HG03378 (cell line): ENCODE measurements at regions not wholly inside any gene's neighbourhood (a gene's known extent, or its start where the extent isn't known, plus 50 kb on each side); places are given as distances from the start of the nearest gene placed in this dataset.
"Not testable (repeated sequence)": the region's sequence is repeated elsewhere in the genome, so short reads cannot be mapped to it uniquely, and the experiment has no call there.

ENCODE experiments used
- ATAC-seq: cut with Tn5 transposase; IDR thresholded peaks from one replicate; pipeline ENCODE4 v1.9.1; 2021; ENCODE audit warnings: mild to moderate bottlenecking, moderate library complexity; ENCODE audit not compliant: unreplicated experiment

- ATAC-seq: not testable (repeated sequence)
Observed at GRCh38 chr9:95680306-95680705, 163.5 kb upstream of the PTCH1 start.

DNA sequence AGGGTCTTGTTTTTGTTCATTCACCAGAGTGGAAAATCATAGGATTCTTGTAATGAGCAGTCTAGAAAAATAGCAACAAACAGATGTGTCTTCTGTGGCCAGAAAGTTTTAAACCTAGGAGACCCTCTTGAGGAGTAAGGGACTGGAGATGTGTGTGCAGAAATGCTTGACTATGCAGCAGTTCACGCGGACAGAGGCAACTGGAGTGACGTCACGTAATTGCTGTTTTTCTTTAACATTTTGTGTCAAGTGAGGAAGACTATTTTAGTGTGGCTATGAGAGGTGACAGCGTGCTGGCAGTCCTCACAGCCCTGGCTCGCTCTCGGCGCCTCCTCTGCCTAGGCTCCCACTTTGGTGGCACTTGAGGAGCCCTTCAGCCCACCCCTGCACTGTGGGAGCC lies 163.1 kb upstream of the PTCH1 start:
- no peak for ATAC-seq

- no peak for ATAC-seq
Observed at GRCh38 chr9:95678759-95679158, 162.0 kb upstream of the PTCH1 start.

DNA sequence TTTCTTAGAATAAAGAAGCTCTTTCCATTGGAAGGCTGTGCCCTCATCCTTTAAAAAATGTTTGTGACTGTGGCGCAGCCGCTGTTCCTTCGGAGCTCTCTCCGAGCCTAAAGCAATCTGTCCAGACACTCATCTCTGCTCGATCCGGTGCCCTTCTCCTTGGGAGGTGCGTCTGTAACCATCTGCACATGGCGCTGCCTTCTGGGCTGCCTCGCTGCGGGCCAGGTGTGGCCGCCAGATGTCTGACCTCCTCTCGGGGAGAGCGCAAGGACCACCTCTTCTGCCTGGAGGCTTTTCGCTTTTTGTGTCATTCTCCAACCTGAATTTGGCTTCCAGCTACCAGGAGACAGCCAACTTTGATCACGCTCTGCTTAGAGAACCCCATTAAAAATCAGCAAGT lies 153.4 kb upstream of the PTCH1 start:
- ATAC-seq: no peak

DNA sequence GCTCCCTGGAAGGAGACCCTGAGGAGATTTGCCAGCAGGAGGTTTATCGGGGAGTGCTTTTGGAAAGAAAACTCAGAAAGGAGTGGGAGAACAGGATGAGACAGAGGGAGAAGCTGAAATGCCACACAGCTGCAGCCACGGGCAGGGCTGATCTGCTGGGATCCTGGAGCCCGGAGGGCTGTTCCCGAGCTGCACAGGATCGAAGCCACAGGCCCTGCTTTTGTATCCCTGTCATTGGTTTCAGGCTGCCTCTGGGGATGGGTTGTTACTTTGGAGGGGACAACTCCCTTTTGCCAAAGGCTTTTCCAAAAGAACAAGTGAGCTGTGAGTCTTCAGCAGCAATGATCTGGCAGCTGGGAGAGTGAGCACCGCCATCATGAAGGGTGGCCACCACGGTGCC lies 152.5 kb upstream of the PTCH1 start:
- no peak for ATAC-seq

- no peak for ATAC-seq
Observed at GRCh38 chr9:95667789-95668188, 151.0 kb upstream of the PTCH1 start.

- ATAC-seq: no peak
Observed at GRCh38 chr9:95666785-95667155, 150.0 kb upstream of the PTCH1 start.

GRCh38 chr9:95666096-95666784 lies 149.5 kb upstream of the PTCH1 start:
- no peak for ATAC-seq

DNA sequence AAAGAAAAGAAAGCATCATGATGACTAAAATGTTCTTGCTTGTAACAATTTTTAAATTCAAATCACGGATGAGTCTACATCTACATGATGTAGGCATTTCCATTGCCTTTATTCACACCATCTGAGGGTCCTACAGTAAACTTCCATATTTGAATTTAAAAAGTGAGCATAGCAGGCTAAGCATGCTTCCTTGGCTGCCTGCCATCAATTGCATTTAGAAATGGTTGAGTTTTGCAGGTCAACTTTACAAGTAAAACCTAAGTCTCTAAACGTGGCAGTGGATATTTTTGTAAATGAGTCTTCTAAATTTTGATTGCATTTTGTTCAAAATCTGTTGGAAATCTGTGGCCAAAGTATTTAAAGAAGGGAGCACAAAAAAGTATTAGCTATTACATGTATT lies 136.5 kb upstream of the PTCH1 start:
- ATAC-seq: no peak

DNA sequence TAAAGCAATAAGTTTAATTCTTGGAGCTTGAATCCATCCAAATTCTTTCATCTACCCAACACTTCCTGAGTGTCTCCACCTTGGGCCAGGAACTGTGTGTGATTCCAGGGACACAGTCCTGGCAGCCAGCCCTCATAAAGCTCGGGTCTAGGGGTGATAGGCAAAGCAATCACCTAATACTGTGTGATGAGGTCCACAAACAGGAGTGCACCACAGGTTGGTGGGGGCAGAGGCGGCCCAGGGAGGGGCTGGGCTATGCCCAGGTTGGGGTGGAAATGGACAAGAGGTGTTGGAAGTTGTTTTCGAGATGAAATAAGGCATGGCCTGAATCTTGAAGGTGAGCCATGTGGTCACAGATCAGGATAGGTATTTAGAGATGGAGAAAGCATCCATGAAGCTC lies 133.9 kb upstream of the PTCH1 start:
- no peak for ATAC-seq

- ATAC-seq: no peak
Observed at GRCh38 chr9:95649801-95650213, 133.0 kb upstream of the PTCH1 start.

- no peak for ATAC-seq
Observed at GRCh38 chr9:95648225-95648624, 131.5 kb upstream of the PTCH1 start.

DNA sequence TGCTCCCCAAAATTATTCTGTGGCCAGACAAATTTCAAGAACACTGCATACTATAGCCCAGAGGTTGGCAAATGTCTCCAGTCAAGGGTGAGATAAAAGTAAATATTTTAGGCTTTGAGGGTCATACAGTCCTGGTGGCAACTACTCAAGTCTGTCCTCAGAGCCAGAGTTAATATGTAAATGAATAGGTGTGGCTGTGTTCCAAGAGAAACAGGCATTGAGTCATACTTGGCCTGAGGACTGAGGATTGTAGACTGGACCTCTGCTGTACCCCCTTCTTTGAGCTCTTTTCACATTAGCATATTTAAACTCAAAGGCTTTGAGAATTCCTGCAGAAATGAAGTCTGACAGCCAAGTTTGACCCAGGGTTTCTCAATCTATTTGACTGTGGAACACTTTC lies 129.2 kb upstream of the PTCH1 start:
- ATAC-seq: no peak

- ATAC-seq: no peak
Observed at GRCh38 chr9:95645579-95645978, 128.8 kb upstream of the PTCH1 start.

- no peak for ATAC-seq
Observed at GRCh38 chr9:95644377-95644776, 127.6 kb upstream of the PTCH1 start.

GRCh38 chr9:95643619-95644018 lies 126.8 kb upstream of the PTCH1 start:
- no peak for ATAC-seq

DNA sequence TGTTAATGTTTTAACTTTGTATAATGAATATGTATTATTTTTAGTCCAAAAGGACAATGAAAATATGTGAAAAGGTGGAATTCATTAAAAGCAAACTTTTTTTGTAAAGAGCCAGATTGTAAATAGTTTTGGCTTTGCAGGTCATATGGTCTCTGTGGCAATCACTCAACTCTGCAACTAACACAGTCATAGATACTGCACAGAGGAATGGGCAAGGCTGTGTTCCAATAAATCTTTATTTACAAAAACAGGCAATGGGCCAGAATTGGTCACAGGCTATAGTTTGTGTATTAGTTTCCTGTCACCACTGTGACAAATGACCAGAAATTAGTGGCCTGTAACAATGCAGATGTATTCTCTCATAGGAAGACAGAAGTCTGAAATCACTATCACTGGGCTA lies 125.4 kb upstream of the PTCH1 start:
- ATAC-seq: no peak

DNA sequence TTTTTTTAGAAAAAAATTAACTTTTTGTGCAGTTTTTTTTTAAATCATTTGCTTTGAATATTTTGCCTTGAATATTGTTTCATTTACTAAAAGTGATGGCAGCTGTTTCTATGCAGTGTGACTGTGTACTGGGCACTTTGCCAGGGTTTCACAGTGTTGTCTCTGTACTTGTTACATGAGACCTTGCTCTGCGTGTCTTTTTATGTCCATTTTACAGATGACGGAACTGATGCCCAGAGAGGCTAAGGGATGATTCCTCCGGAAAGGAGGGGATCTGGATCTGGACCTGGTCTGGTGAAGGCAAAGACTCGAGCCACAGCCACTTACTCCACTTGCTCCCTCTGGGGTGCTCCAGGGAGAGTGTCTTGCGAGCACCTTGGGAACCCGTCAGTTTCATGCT lies 124.8 kb upstream of the PTCH1 start:
- no peak for ATAC-seq

DNA sequence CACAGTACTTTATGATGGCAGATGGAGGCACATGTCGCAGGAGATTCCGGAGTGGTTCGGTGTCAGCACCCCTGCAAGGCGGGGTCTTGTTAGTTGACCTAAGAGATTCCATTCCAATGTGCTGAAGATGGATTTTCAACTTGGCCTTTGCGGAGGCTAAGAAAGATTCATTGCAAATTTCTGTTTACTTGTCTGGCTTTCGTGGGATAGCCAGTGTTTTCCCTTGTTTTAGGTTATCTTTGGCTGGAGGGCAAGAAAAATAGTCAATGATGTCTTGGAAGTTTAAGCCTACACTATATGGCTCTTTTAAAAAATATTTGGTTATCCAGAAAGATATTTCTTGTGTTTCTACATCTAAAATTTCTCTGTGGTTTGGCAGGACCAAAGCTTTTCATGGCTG lies 123.6 kb upstream of the PTCH1 start:
- ATAC-seq: no peak

- ATAC-seq: no peak
Observed at GRCh38 chr9:95635986-95636671, 119.4 kb upstream of the PTCH1 start.

GRCh38 chr9:95634536-95634935 lies 117.8 kb upstream of the PTCH1 start:
- no peak for ATAC-seq

DNA sequence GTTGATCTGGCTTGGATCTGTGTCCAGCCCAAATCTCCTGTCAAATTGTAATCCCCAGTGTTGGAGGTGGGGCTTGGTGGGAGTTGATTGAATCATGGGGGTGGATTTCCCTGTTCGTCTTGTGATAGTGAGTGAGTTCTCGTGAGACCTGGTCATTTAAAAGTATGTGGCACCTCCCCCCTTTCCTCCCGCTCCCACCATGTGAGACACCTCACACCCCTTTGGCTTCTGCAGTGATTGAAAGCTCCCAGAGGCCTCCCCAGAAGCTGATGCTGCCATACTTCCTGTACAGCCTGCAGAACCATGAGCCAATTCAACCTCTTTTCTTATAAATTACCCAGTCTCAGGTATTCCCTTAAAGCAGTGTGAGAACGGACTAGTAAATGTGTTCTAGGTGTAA lies 117.3 kb upstream of the PTCH1 start:
- no peak for ATAC-seq

- no peak for ATAC-seq
Observed at GRCh38 chr9:95629585-95629984, 112.8 kb upstream of the PTCH1 start.
